Naive thymus-derived CD4-positive, alpha-beta T cell (primary cell): ENCODE measurements at regions not wholly inside any gene's neighbourhood (a gene's known extent, or its start where the extent isn't known, plus 50 kb on each side); places are given as distances from the start of the nearest gene placed in this dataset.

Experiments used
- ATAC-seq: fragments of 150-1000 bp; cut with Tn5 transposase; 2 replicates; pipeline ENCODE4 v1.10.0; 2021; ENCODE audit warnings: mild to moderate bottlenecking, moderate library complexity
- CTCF ChIA-PET: fragments of 350-600 bp; sonication (Branson Sonifier 250); formaldehyde crosslinking; loops from one replicate; lab custom pipeline; 2021; ENCODE audit warnings: antibody characterized with exemption; lab: Charles Lee
- POLR2A ChIA-PET: fragments of 350-600 bp; sonication (Branson Sonifier 250); formaldehyde crosslinking; loops from one replicate; lab custom pipeline; 2021; ENCODE audit warnings: antibody characterized with exemption, inconsistent platforms; lab: Charles Lee
- DNase-seq, 9 donors: peaks; one replicate each; pipeline versions ENCODE4 v3.0.0 to v3.0.0-alpha.2; 2020 to 2022; ENCODE audit warnings: mixed read lengths in 1 of 9
- H3K27ac ChIP-seq: one replicate; pipeline ENCODE4 v1.7.0; 2013; ENCODE audit warnings: mild to moderate bottlenecking, low read depth, low read length, moderate library complexity
- H3K27me3 ChIP-seq, 2 donors: one replicate each; pipeline ENCODE4 v1.7.0; 2013; ENCODE audit warnings: low read length in 2 of 2, mild to moderate bottlenecking in 2 of 2, moderate library complexity in 2 of 2; ENCODE audit not compliant: control insufficient read depth in 2 of 2, insufficient read depth in 2 of 2
- H3K36me3 ChIP-seq, 3 experiments: 1 replicate in 2 of 3; 2 replicates in 1 of 3; pipeline ENCODE4 v1.7.0; 2013; ENCODE audit warnings: low read length in 3 of 3, mild to moderate bottlenecking in 3 of 3, moderate library complexity in 1 of 3; ENCODE audit not compliant: insufficient read depth in 3 of 3, control insufficient read depth in 2 of 3
- H3K4me1 ChIP-seq, 2 donors: one replicate each; pipeline ENCODE4 v1.7.0; 2013; ENCODE audit warnings: low read length in 2 of 2, mild to moderate bottlenecking in 2 of 2, moderate library complexity in 1 of 2; ENCODE audit not compliant: control insufficient read depth in 2 of 2, insufficient read depth in 2 of 2
- H3K4me3 ChIP-seq: 2 replicates; pipeline ENCODE4 v1.7.0; 2013; ENCODE audit warnings: mild to moderate bottlenecking, low read length
- H3K9me3 ChIP-seq, 3 experiments: 1 replicate in 2 of 3; 2 replicates in 1 of 3; pipeline ENCODE4 v1.7.0; 2013; ENCODE audit warnings: low read length in 3 of 3; ENCODE audit not compliant: control insufficient read depth in 2 of 3
- H3K27ac Mint-ChIP-seq, 9 donors: one replicate each; pipeline ENCODE4 v1.8.0; 2020 to 2022; ENCODE audit warnings: mixed read lengths in 9 of 9, mild to moderate bottlenecking in 8 of 9, moderate library complexity in 5 of 9, inconsistent platforms in 2 of 9
- H3K27me3 Mint-ChIP-seq, 5 donors: one replicate each; pipeline ENCODE4 v1.8.0; 2021 to 2022; ENCODE audit warnings: mixed read lengths in 5 of 5, mild to moderate bottlenecking in 1 of 5
- H3K36me3 Mint-ChIP-seq, 5 donors: one replicate each; pipeline ENCODE4 v1.8.0; 2020 to 2022; ENCODE audit warnings: mixed read lengths in 5 of 5, mild to moderate bottlenecking in 3 of 5, inconsistent platforms in 1 of 5
- H3K4me1 Mint-ChIP-seq, 7 donors: one replicate each; pipeline ENCODE4 v1.8.0; 2020 to 2022; ENCODE audit warnings: mixed read lengths in 7 of 7, mild to moderate bottlenecking in 3 of 7, inconsistent platforms in 1 of 7
- H3K4me3 Mint-ChIP-seq, 10 donors: one replicate each; pipeline ENCODE4 v1.8.0; 2020 to 2022; ENCODE audit warnings: mild to moderate bottlenecking in 10 of 10, mixed read lengths in 10 of 10, moderate library complexity in 6 of 10, inconsistent platforms in 2 of 10
- H3K9me3 Mint-ChIP-seq, 11 donors: one replicate each; pipeline ENCODE4 v1.8.0; 2020 to 2022; ENCODE audit warnings: mixed read lengths in 11 of 11, mild to moderate bottlenecking in 4 of 11, inconsistent platforms in 1 of 11, moderate library complexity in 1 of 11
- intact Hi-C, 2 donors: fragments of 100-400 bp; cut with micrococcal nuclease; formaldehyde crosslinking; loops; one replicate each; pipeline ENCODE4 v1.15.1; 2023

DNA sequence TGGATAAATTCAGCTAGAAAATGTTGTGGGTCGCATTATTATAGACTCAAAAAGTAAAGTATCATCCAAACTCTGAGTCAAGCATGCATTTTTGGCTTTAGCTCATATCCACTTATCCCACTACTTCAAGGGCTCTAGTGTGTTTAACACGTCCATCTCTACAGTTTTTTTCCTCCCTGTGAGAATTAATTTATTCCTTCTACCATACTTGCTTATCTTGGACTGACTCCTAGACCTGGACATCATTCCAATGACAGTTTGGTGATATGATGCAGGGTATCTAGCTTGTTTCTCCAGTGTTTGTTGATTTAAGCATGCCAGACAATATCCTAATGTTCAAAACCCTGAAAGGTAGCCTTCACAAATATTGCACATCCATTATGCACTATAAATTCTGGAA lies 1037.1 kb upstream of the INTU start:
- Histone ChIP-seq H3K27me3 (no peaks in the 10 kb centered on the region), H3K27ac (no peak overlapping the region), H3K4me1 (no peaks in the 10 kb centered on the region), H3K36me3 (no peaks in the 10 kb centered on the region), H3K9me3 (no peaks in the 10 kb centered on the region), H3K4me3 (no peak overlapping the region)
- DNase-seq (no peak), ATAC-seq (no peak)
- Mint-ChIP-seq H3K27me3 (no peaks in the 10 kb centered on the region), H3K36me3 (no peaks in the 10 kb centered on the region), H3K27ac (no peak overlapping the region), H3K4me1 (no peaks in the 10 kb centered on the region), H3K9me3 (peaks cover 0 to 12% (median 0%) of the 10 kb centered on the region in 11 donors), H3K4me3 (no peak overlapping the region)
- CTCF ChIA-PET, result no interaction called here
- POLR2A ChIA-PET, result no interaction called here
- intact Hi-C loops, result no loop called here

DNA sequence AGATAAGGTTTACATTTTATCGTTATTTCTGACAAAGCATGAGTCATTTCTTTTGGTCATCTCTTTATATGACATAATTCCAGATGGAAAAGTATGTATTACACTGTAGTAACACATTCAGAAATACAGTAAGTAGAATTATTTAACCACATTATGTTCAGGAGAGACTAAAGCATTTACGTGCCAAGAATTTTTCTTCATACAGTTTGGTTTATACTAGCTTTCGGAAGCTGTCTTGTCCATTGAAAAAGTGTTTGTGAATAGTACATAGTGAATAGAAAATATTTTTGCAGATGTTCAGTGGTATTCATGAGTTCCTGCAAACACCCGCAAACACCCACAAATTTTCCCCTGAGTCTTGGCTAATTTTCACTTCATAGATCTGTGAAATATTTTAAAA lies 1033.0 kb upstream of the INTU start:
- ChIA-PET POLR2A (no interaction called here), CTCF (no interaction called here)
- Mint-ChIP-seq H3K4me3 (no peak overlapping the region), H3K27ac (no peak overlapping the region), H3K4me1 (no peaks in the 10 kb centered on the region), H3K9me3 (peaks cover 0 to 5% (median 0%) of the 10 kb centered on the region in 11 donors), H3K36me3 (no peaks in the 10 kb centered on the region), H3K27me3 (no peaks in the 10 kb centered on the region)
- Histone ChIP-seq H3K27ac (no peak overlapping the region), H3K36me3 (no peaks in the 10 kb centered on the region), H3K27me3 (no peaks in the 10 kb centered on the region), H3K4me1 (no peaks in the 10 kb centered on the region), H3K4me3 (no peak overlapping the region), H3K9me3 (no peaks in the 10 kb centered on the region)
- ATAC-seq (no peak), DNase-seq (no peak)
- intact Hi-C loops, result no loop called here

DNA sequence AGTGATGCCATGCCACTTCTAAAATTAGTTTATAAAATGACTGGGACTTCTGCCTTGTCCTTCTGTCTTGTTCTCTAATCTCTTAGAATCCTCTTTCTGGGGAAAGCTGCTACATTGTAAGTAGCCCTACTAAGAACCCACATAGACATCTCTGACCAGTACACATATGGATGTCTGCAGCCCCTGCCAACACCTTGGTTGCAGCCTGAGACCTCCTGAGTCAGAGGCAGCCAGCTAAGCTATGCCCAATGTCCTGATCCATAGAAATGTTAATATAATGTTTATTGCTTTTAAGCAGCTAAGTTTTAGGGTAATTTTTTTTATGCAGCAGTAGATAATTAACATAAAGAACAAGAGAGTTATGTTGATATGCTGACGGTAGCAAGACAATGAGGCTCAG lies 1029.5 kb upstream of the INTU start:
- no peaks in the 10 kb centered on the region for H3K36me3 ChIP-seq
- no peaks in the 10 kb centered on the region for H3K27me3 ChIP-seq
- DNase-seq (no peak), ATAC-seq (no peak)
- H3K4me1 Mint-ChIP-seq, result no peaks in the 10 kb centered on the region
- no peaks in the 10 kb centered on the region for H3K9me3 ChIP-seq
- POLR2A ChIA-PET, result no interaction called here
- intact Hi-C loops, result no loop called here
- no peak overlapping the region for H3K4me3 ChIP-seq
- no peak overlapping the region for H3K27ac ChIP-seq
- H3K9me3 Mint-ChIP-seq, result peaks cover 0 to 9% (median 0%) of the 10 kb centered on the region in 11 donors
- H3K4me3 Mint-ChIP-seq, result no peak overlapping the region
- no peaks in the 10 kb centered on the region for H3K27me3 Mint-ChIP-seq
- H3K27ac Mint-ChIP-seq, result no peak overlapping the region
- CTCF ChIA-PET, result no interaction called here
- no peaks in the 10 kb centered on the region for H3K36me3 Mint-ChIP-seq
- H3K4me1 ChIP-seq, result no peaks in the 10 kb centered on the region

DNA sequence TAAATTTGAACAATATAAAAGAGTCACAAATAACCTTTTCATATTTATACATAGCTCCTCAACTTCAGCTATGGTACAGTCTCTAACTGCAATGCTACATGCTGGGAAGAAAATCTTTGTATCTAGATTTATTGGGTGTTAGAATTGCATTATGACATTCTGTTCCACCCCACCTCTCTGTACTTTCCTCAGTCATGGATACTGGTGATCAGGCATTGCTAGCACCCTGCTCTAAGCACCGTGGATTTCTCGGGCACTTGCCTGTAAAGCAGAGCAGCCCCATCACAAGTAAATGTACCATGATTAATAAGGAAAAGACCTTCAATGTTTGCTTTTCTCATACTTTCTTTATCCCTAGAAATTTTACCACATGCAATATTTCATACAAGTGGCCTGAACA lies 1028.9 kb upstream of the INTU start:
- intact Hi-C loops, result loop anchor here in 1 of 2 donors (2.0 kb wide), 1 partner anchor 1291 kb away; no protein-coding TSS in a partner anchor
- Mint-ChIP-seq H3K27me3 (no peaks in the 10 kb centered on the region), H3K4me3 (no peak overlapping the region), H3K9me3 (peaks cover 0 to 10% (median 0%) of the 10 kb centered on the region in 11 donors), H3K36me3 (no peaks in the 10 kb centered on the region), H3K27ac (no peak overlapping the region), H3K4me1 (no peaks in the 10 kb centered on the region)
- POLR2A ChIA-PET, result no interaction called here
- Histone ChIP-seq H3K9me3 (no peaks in the 10 kb centered on the region), H3K4me3 (no peak overlapping the region), H3K36me3 (no peaks in the 10 kb centered on the region), H3K4me1 (no peaks in the 10 kb centered on the region), H3K27me3 (no peaks in the 10 kb centered on the region), H3K27ac (no peak overlapping the region)
- ATAC-seq (no peak), DNase-seq (no peak)
- CTCF ChIA-PET, result no interaction called here

DNA sequence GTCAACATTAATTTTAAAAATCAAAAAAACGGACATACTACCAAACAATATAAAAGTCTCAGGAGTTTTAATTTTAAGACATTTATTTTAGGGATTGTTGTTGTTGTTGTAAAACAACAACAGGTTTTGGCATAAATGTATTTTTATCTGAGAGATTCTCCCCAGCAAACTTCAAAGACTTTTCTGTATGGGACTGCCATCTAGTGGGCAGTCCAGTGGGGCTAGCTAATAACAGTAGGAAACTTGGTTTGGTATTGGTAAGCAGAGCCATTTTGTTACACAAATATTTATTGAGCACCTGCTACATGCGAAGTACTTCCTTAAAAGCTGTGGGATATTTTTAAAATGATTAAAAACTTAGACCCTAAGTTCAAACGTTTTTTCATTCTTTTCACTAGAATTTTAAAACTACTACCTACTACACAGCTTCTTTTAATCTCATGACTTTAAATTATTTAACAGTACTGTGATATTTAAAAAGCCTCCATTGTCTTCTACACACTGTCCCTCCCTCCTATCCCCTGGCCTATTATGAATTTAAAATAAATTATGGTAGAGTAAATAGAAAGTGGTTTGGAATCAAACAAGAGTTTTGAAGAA lies 1028.4 kb upstream of the INTU start:
- no peaks in the 10 kb centered on the region for H3K4me1 Mint-ChIP-seq
- no peaks in the 10 kb centered on the region for H3K4me1 ChIP-seq
- no peak for ATAC-seq
- no peaks in the 10 kb centered on the region for H3K36me3 Mint-ChIP-seq
- intact Hi-C loops, result loop anchor here in 1 of 2 donors (2.0 kb wide), 1 partner anchor 1292 kb away; no protein-coding TSS in a partner anchor
- no peaks in the 10 kb centered on the region for H3K36me3 ChIP-seq
- H3K27me3 Mint-ChIP-seq, result no peaks in the 10 kb centered on the region
- no peak overlapping the region for H3K4me3 ChIP-seq
- no peak for DNase-seq
- H3K27me3 ChIP-seq, result no peaks in the 10 kb centered on the region
- H3K27ac ChIP-seq, result no peak overlapping the region
- no peaks in the 10 kb centered on the region for H3K9me3 ChIP-seq
- ChIA-PET POLR2A (no interaction called here), CTCF (no interaction called here)
- no peak overlapping the region for H3K4me3 Mint-ChIP-seq
- peaks cover 0 to 10% (median 0%) of the 10 kb centered on the region in 11 donors for H3K9me3 Mint-ChIP-seq
- no peak overlapping the region for H3K27ac Mint-ChIP-seq

DNA sequence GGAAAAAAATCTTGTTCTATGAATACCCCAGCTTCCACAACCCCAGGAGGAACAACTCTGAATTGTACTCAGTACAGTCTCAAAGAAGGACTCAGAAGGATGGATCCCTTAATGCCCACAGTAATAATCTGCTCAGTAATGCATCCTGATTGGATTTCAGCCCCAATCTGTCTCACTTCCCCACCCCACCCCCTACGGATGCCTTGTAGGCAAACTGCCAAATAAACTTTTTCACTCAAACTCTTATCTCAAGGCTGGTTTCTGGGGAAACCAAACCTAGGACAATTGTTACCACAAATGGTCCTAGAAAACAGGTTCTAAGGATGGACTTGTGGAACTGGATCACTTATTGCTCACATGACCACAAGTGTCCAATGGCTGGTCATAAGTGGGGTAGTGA lies 1021.8 kb upstream of the INTU start:
- POLR2A ChIA-PET, result no interaction called here
- Mint-ChIP-seq H3K27me3 (no peaks in the 10 kb centered on the region), H3K4me3 (no peak overlapping the region), H3K4me1 (peaks cover 0 to under 1% (median 0%) of the 10 kb centered on the region in 7 donors), H3K36me3 (peaks cover 0 to under 1% (median 0%) of the 10 kb centered on the region in 5 donors), H3K27ac (no peak overlapping the region), H3K9me3 (peaks cover 0 to 6% (median 2%) of the 10 kb centered on the region in 11 donors)
- Histone ChIP-seq H3K4me3 (no peak overlapping the region), H3K27me3 (no peaks in the 10 kb centered on the region), H3K9me3 (no peaks in the 10 kb centered on the region), H3K36me3 (no peaks in the 10 kb centered on the region), H3K27ac (no peak overlapping the region), H3K4me1 (no peaks in the 10 kb centered on the region)
- intact Hi-C loops, result no loop called here
- no peak for DNase-seq
- no peak for ATAC-seq
- CTCF ChIA-PET, result no interaction called here

DNA sequence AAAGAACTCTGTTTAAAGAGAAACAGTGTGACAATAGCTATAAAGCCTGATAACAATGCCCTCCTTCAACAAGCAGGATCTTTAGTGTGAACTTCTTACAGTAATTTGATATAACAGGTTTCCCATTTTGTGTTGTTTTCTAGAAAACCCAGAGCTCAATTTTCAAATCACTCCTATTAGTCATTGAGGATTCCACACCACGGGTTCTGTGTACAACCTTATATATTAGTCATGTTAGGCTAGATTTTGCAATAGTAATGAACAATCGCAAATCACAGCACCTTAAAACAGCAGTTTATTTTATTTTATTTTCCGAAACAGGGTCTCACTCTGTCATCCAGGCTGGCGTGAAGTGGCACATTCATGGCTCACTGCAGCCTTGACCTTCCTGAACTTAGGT lies 1020.9 kb upstream of the INTU start:
- POLR2A ChIA-PET, result no interaction called here

More for the DNA sequence above, 1020.9 kb upstream of the INTU start:
- no peak overlapping the region for H3K27ac ChIP-seq
- no peak overlapping the region for H3K4me3 ChIP-seq
- no peaks in the 10 kb centered on the region for H3K4me1 ChIP-seq
- no peak overlapping the region for H3K4me3 Mint-ChIP-seq
- intact Hi-C loops, result no loop called here
- peaks cover 0 to 6% (median 0%) of the 10 kb centered on the region in 5 donors for H3K36me3 Mint-ChIP-seq
- no peaks in the 10 kb centered on the region for H3K27me3 ChIP-seq
- H3K9me3 Mint-ChIP-seq, result peaks cover 0 to 13% (median 5%) of the 10 kb centered on the region in 11 donors
- no peak for DNase-seq
- no peaks in the 10 kb centered on the region for H3K27me3 Mint-ChIP-seq
- no peaks in the 10 kb centered on the region for H3K36me3 ChIP-seq
- peaks cover 0 to 5% (median 0%) of the 10 kb centered on the region in 7 donors for H3K4me1 Mint-ChIP-seq
- H3K9me3 ChIP-seq, result no peaks in the 10 kb centered on the region
- no peak for ATAC-seq
- CTCF ChIA-PET, result no interaction called here
- no peak overlapping the region for H3K27ac Mint-ChIP-seq
